HEK293T (cell line): ENCODE measurements at regions not wholly inside any gene's neighbourhood (a gene's known extent, or its start where the extent isn't known, plus 50 kb on each side); places are given as distances from the start of the nearest gene placed in this dataset.

Experiments used
- CTCF ChIA-PET: fragments of 350-600 bp; formaldehyde crosslinking; extraction: SDS; loops from one replicate; lab custom pipeline; 2021; ENCODE audit warnings: antibody characterized with exemption, inconsistent platforms; lab: Yijun Ruan, JAX
- POLR2A ChIA-PET: fragments of 350-600 bp; formaldehyde crosslinking; extraction: SDS; loops from one replicate; lab custom pipeline; 2020; ENCODE audit warnings: antibody characterized with exemption, inconsistent platforms; lab: Yijun Ruan, JAX
- DNase-seq: peaks from one replicate; pipeline ENCODE4 v3.0.0; 2012; ENCODE audit warnings: mixed read lengths; ENCODE audit errors: extremely low spot score
- ARNT ChIP-seq: fragments of 450-650 bp; IDR thresholded peaks from 2 replicates; pipeline ENCODE4 v1.6.1; 2017; ENCODE audit warnings: mild to moderate bottlenecking
- BHLHE40 ChIP-seq: fragments of 450-650 bp; IDR thresholded peaks from 2 replicates; pipeline ENCODE4 v1.6.1; 2016; ENCODE audit warnings: mild to moderate bottlenecking, moderate library complexity, borderline replicate concordance
- CTBP1 ChIP-seq: fragments of 450-650 bp; IDR thresholded peaks from 2 replicates; pipeline ENCODE4 v1.6.1; 2016; ENCODE audit warnings: borderline replicate concordance
- ELF4 ChIP-seq: fragments of 450-650 bp; IDR thresholded peaks from 2 replicates; pipeline ENCODE4 v1.6.1; 2017; ENCODE audit warnings: antibody characterized with exemption
- FOXA1 ChIP-seq: fragments of 450-650 bp; IDR thresholded peaks from 2 replicates; pipeline ENCODE4 v1.6.1; 2016; ENCODE audit warnings: mild to moderate bottlenecking
- FOXK2 ChIP-seq: fragments of 450-650 bp; IDR thresholded peaks from 2 replicates; pipeline ENCODE4 v1.6.1; 2016; ENCODE audit warnings: mild to moderate bottlenecking
- FOXM1 ChIP-seq: fragments of 450-650 bp; IDR thresholded peaks from 2 replicates; pipeline ENCODE4 v1.6.1; 2017; ENCODE audit warnings: mild to moderate bottlenecking, borderline replicate concordance
- HDGF ChIP-seq: fragments of 450-650 bp; IDR thresholded peaks from 2 replicates; pipeline ENCODE4 v1.6.1; 2017; ENCODE audit warnings: antibody characterized with exemption, borderline replicate concordance
- L3MBTL2 ChIP-seq: fragments of 450-650 bp; conservative IDR thresholded peaks from 2 replicates; pipeline ENCODE4 v1.6.1; 2016; ENCODE audit warnings: mild to moderate bottlenecking
- LEF1 ChIP-seq: fragments of 450-650 bp; IDR thresholded peaks from 2 replicates; pipeline ENCODE4 v1.6.1; 2017; ENCODE audit warnings: mild to moderate bottlenecking, borderline replicate concordance
- NFRKB ChIP-seq: fragments of 450-650 bp; IDR thresholded peaks from 2 replicates; pipeline ENCODE4 v1.6.1; 2016; ENCODE audit warnings: mild to moderate bottlenecking, moderate library complexity
- PKNOX1 ChIP-seq: fragments of 450-650 bp; IDR thresholded peaks from 2 replicates; pipeline ENCODE4 v1.6.1; 2016
- SP1 ChIP-seq: fragments of 450-650 bp; IDR thresholded peaks from 2 replicates; pipeline ENCODE4 v1.6.1; 2017
- SUZ12 ChIP-seq: fragments of 450-650 bp; IDR thresholded peaks from 2 replicates; pipeline ENCODE4 v1.6.1; 2016; ENCODE audit warnings: mild to moderate bottlenecking
- TARDBP ChIP-seq: fragments of 450-650 bp; IDR thresholded peaks from 2 replicates; pipeline ENCODE4 v1.6.1; 2016
- ZNF384 ChIP-seq: fragments of 450-650 bp; IDR thresholded peaks from 2 replicates; pipeline ENCODE4 v1.6.1; 2016

GRCh38 chr5:79893976-79894375 lies 97.1 kb downstream of the MTX3 start:
- no peak for TF ChIP-seq ZNF384
- CTCF ChIA-PET, result no interaction called here
- no peak for DNase-seq
- POLR2A ChIA-PET, result no interaction called here

- CTCF ChIA-PET, result no interaction called here
- no peak for TF ChIP-seq TARDBP
- TF ChIP-seq ARNT, result no peak
- no peak for TF ChIP-seq PKNOX1
- no peak for TF ChIP-seq ELF4
- no peak for TF ChIP-seq NFRKB
- no peak for TF ChIP-seq ZNF384
- no peak for TF ChIP-seq LEF1
- no peak for TF ChIP-seq FOXK2
- TF ChIP-seq HDGF, result no peak
- TF ChIP-seq SUZ12, result no peak
- no peak for TF ChIP-seq FOXA1
- TF ChIP-seq FOXM1, result no peak
- TF ChIP-seq L3MBTL2, result no peak
- no peak for TF ChIP-seq BHLHE40
- TF ChIP-seq CTBP1, result no peak
- TF ChIP-seq SP1, result no peak
- POLR2A ChIA-PET, result no interaction called here
- no peak for DNase-seq
Observed at GRCh38 chr5:79893485-79893884, 97.6 kb downstream of the MTX3 start.

GRCh38 chr5:79890930-79891249 lies 100.2 kb downstream of the MTX3 start:
- no peak for TF ChIP-seq FOXK2
- no peak for TF ChIP-seq ELF4
- no peak for TF ChIP-seq HDGF
- no peak for TF ChIP-seq FOXA1
- no peak for TF ChIP-seq TARDBP
- no peak for TF ChIP-seq NFRKB
- TF ChIP-seq LEF1, result no peak
- TF ChIP-seq SUZ12, result no peak
- no peak for TF ChIP-seq FOXM1
- no peak for TF ChIP-seq L3MBTL2
- no peak for TF ChIP-seq ZNF384
- no peak for TF ChIP-seq BHLHE40
- TF ChIP-seq ARNT, result no peak
- TF ChIP-seq SP1, result no peak
- no peak for TF ChIP-seq CTBP1
- TF ChIP-seq PKNOX1, result no peak
- CTCF ChIA-PET, result no interaction called here
- no peak for DNase-seq
- POLR2A ChIA-PET, result no interaction called here

GRCh38 chr5:79890119-79890929 lies 100.7 kb downstream of the MTX3 start:
- DNase-seq, result no peak
- TF ChIP-seq HDGF (no peak), NFRKB (no peak), PKNOX1 (no peak), L3MBTL2 (no peak), SP1 (no peak), ELF4 (no peak), FOXM1 (no peak), BHLHE40 (no peak), CTBP1 (no peak)
- ChIA-PET CTCF (interaction anchor here (0.7 to 0.9 kb wide), 2 partner anchors 33 to 193 kb away, joined by 3 read pairs; no protein-coding TSS in a partner anchor), POLR2A (no interaction called here)

GRCh38 chr5:79888643-79889042 lies 102.4 kb downstream of the MTX3 start:
- CTCF ChIA-PET, result no interaction called here
- no peak for TF ChIP-seq TARDBP
- no peak for TF ChIP-seq FOXA1
- no peak for TF ChIP-seq HDGF
- no peak for TF ChIP-seq PKNOX1
- no peak for TF ChIP-seq FOXK2
- TF ChIP-seq CTBP1, result no peak
- no peak for TF ChIP-seq BHLHE40
- no peak for TF ChIP-seq SUZ12
- DNase-seq, result no peak
- POLR2A ChIA-PET, result no interaction called here

GRCh38 chr5:79886925-79887655 lies 104.0 kb downstream of the MTX3 start:
- DNase-seq, result no peak
- ChIA-PET POLR2A (no interaction called here), CTCF (interaction anchor here (0.7 kb wide), 1 partner anchor 8 kb away, joined by 3 read pairs; no protein-coding TSS in a partner anchor)
- TF ChIP-seq HDGF (no peak), FOXK2 (no peak), LEF1 (no peak), FOXA1 (no peak), ARNT (no peak), PKNOX1 (no peak), FOXM1 (no peak), L3MBTL2 (no peak), SP1 (no peak), ZNF384 (no peak), CTBP1 (no peak), NFRKB (no peak), BHLHE40 (no peak), ELF4 (no peak), SUZ12 (no peak), TARDBP (no peak)
